GM18873 (cell line): ENCODE measurements at regions not wholly inside any gene's neighbourhood (a gene's known extent, or its start where the extent isn't known, plus 50 kb on each side); places are given as distances from the start of the nearest gene placed in this dataset.

ENCODE experiments used
- ATAC-seq: cut with Tn5 transposase; IDR thresholded peaks from one replicate; pipeline ENCODE4 v1.9.1; 2021; ENCODE audit warnings: mild to moderate bottlenecking, moderate library complexity, moderate number of reproducible peaks; ENCODE audit not compliant: unreplicated experiment, low FRiP score

GRCh38 chr3:106628407-106628806 lies 748.8 kb upstream of the CCDC54 start:
- no peak for ATAC-seq

GRCh38 chr3:106629215-106629832 lies 747.9 kb upstream of the CCDC54 start:
- ATAC-seq, result peak; percentile 87

GRCh38 chr3:106631373-106632108 lies 745.7 kb upstream of the CCDC54 start:
- no peak for ATAC-seq

- peak; percentile 52 for ATAC-seq
These were observed 742.0 kb upstream of the CCDC54 start for GRCh38 chr3:106635271-106635670.

- ATAC-seq, result no peak
These were observed 741.4 kb upstream of the CCDC54 start for GRCh38 chr3:106635826-106636225.

GRCh38 chr3:106640353-106640752 lies 736.9 kb upstream of the CCDC54 start:
- ATAC-seq, result no peak

GRCh38 chr3:106642161-106642560 lies 735.1 kb upstream of the CCDC54 start:
- ATAC-seq, result no peak

- no peak for ATAC-seq
These were observed 733.5 kb upstream of the CCDC54 start for GRCh38 chr3:106643684-106644161.

GRCh38 chr3:106673926-106674569 lies 703.2 kb upstream of the CCDC54 start:
- ATAC-seq, result no peak

GRCh38 chr3:106675451-106675850 lies 701.8 kb upstream of the CCDC54 start:
- no peak for ATAC-seq

- no peak for ATAC-seq
These were observed 698.4 kb upstream of the CCDC54 start for GRCh38 chr3:106678657-106679390.

GRCh38 chr3:106683953-106684620 lies 693.2 kb upstream of the CCDC54 start:
- ATAC-seq, result no peak

GRCh38 chr3:106685745-106686144 lies 691.5 kb upstream of the CCDC54 start:
- no peak for ATAC-seq

GRCh38 chr3:106687905-106688304 lies 689.3 kb upstream of the CCDC54 start:
- no peak for ATAC-seq

- ATAC-seq, result no peak
These were observed 688.8 kb upstream of the CCDC54 start for GRCh38 chr3:106688464-106688863.

GRCh38 chr3:106691476-106691875 lies 685.8 kb upstream of the CCDC54 start:
- no peak for ATAC-seq

- ATAC-seq, result no peak
These were observed 684.6 kb upstream of the CCDC54 start for GRCh38 chr3:106692624-106693023.

GRCh38 chr3:106699122-106699521 lies 678.1 kb upstream of the CCDC54 start:
- no peak for ATAC-seq

- no peak for ATAC-seq
These were observed 676.3 kb upstream of the CCDC54 start for GRCh38 chr3:106700981-106701380.

GRCh38 chr3:106703524-106703923 lies 673.7 kb upstream of the CCDC54 start:
- no peak for ATAC-seq
